A549 (cell line): ENCODE measurements at regions not wholly inside any gene's neighbourhood (a gene's known extent, or its start where the extent isn't known, plus 50 kb on each side); places are given as distances from the start of the nearest gene placed in this dataset.

Experiments used
- ATAC-seq, 2 experiments: fragments of 200-7000 bp in 1 of 2; fragments of >200 bp in 1 of 2; cut with Nextera tagmentation in 1 of 2; cut with Tn5 transposase in 1 of 2; 3 replicates each; pipeline versions ENCODE4 v1.8.0 to v1.9.1; 2018 to 2020; ENCODE audit warnings: mild to moderate bottlenecking in 1 of 2, moderate library complexity in 1 of 2
- CTCF ChIA-PET: fragments of 300-600 bp; sonication (Branson Sonifier 250); formaldehyde crosslinking; extraction: SDS; loops from one replicate; lab custom pipeline; 2021; ENCODE audit warnings: antibody characterized with exemption, inconsistent platforms; lab: Yijun Ruan, JAX
- POLR2A ChIA-PET: fragments of 350-600 bp; formaldehyde crosslinking; extraction: SDS; loops from one replicate; lab custom pipeline; 2021; ENCODE audit warnings: antibody characterized with exemption, inconsistent platforms; lab: Yijun Ruan, JAX
- DNase-seq, 2 experiments: peaks; one replicate each; pipeline versions ENCODE4 v3.0.0 to v3.0.0-alpha.2; 2011 to 2016; ENCODE audit warnings: low read depth in 1 of 2, low spot score in 1 of 2
- FAIRE-seq: peaks from 2 replicates; lab custom pipeline; 2011; peaks lifted over from hg19 to GRCh38; lab: Jason Lieb, UNC
- H3K27ac ChIP-seq, 2 experiments: fragments of >200 bp; sonication (Bioruptor Twin); formaldehyde crosslinking; 3 replicates each; pipeline ENCODE4 v1.5.1; 2016 to 2017
- H3K4me1 ChIP-seq: fragments of >200 bp; sonication (Bioruptor Twin); formaldehyde crosslinking; 3 replicates; pipeline ENCODE4 v1.6.1; 2016
- H3K4me2 ChIP-seq: fragments of >200 bp; sonication (Bioruptor Twin); formaldehyde crosslinking; 3 replicates; pipeline ENCODE4 v1.6.1; 2016
- H3K4me3 ChIP-seq: fragments of >200 bp; sonication (Bioruptor Twin); formaldehyde crosslinking; 3 replicates; pipeline ENCODE4 v1.5.1; 2016
- H3K9me3 ChIP-seq: fragments of >200 bp; sonication (Bioruptor Twin); formaldehyde crosslinking; 3 replicates; pipeline ENCODE4 v1.6.1; 2016
- CEBPB ChIP-seq, 2 experiments: fragments of >200 bp in 1 of 2; sonication (Bioruptor Twin) in 1 of 2; formaldehyde crosslinking in 1 of 2; IDR thresholded peaks; 2 replicates each; pipeline ENCODE4 v1.6.1; 2012 to 2016
- EP300 ChIP-seq, 2 experiments: fragments of >200 bp; sonication (Bioruptor Twin); formaldehyde crosslinking; IDR thresholded peaks; 2 replicates in 1 of 2; 3 replicates in 1 of 2; pipeline ENCODE4 v1.6.1; 2016 to 2017
- FOSL2 ChIP-seq, 2 experiments: fragments of 450-650 bp in 1 of 2; fragments of >200 bp in 1 of 2; sonication (Bioruptor Twin) in 1 of 2; formaldehyde crosslinking; IDR thresholded peaks; 2 replicates each; pipeline versions ENCODE4 v1.5.0 to v1.6.1; 2016 to 2020; ENCODE audit warnings: mild to moderate bottlenecking in 1 of 2, moderate library complexity in 1 of 2
- FOXS1 ChIP-seq: fragments of 250-450 bp; sonication (Bioruptor Pico); IDR thresholded peaks from 2 replicates; pipeline ENCODE4 v1.5.0; 2020; ENCODE audit warnings: mild to moderate bottlenecking, moderate library complexity
- GATA3 ChIP-seq: IDR thresholded peaks from 2 replicates; pipeline ENCODE4 v1.6.1; 2012; ENCODE audit warnings: borderline replicate concordance
- HOXB13 ChIP-seq: fragments of 250-450 bp; sonication (Bioruptor Pico); IDR thresholded peaks from 2 replicates; pipeline ENCODE4 v1.5.0; 2020; ENCODE audit warnings: low read depth, mild to moderate bottlenecking, moderate library complexity
- HOXB5 ChIP-seq: fragments of 250-450 bp; sonication (Bioruptor Pico); IDR thresholded peaks from 2 replicates; pipeline ENCODE4 v1.5.0; 2020; ENCODE audit warnings: mild to moderate bottlenecking, moderate library complexity
- JUN ChIP-seq, 2 experiments: fragments of >200 bp; sonication (Bioruptor Twin); formaldehyde crosslinking; IDR thresholded peaks; 2 replicates in 1 of 2; 3 replicates in 1 of 2; pipeline ENCODE4 v1.6.1; 2016 to 2017
- JUNB ChIP-seq: fragments of >200 bp; sonication (Bioruptor Twin); formaldehyde crosslinking; IDR thresholded peaks from 2 replicates; pipeline ENCODE4 v1.6.1; 2016
- MAZ ChIP-seq: fragments of 150-350 bp; IDR thresholded peaks from 2 replicates; pipeline ENCODE4 v1.6.1; 2014; ENCODE audit warnings: antibody characterized with exemption, low read depth, low read length, borderline replicate concordance
- MYC ChIP-seq: IDR thresholded peaks from 2 replicates; pipeline ENCODE4 v1.6.1; 2012; ENCODE audit warnings: mild to moderate bottlenecking, inconsistent platforms, low read length, improper control_type of control experiment, borderline replicate concordance
- NPAS2 ChIP-seq: fragments of 250-450 bp; sonication (Bioruptor Pico); IDR thresholded peaks from 2 replicates; pipeline ENCODE4 v1.8.0; 2022; ENCODE audit warnings: mild to moderate bottlenecking, moderate library complexity, borderline replicate concordance
- POLR2AphosphoS2 ChIP-seq: conservative IDR thresholded peaks from 2 replicates; pipeline ENCODE4 v1.6.1; 2012; ENCODE audit warnings: low read length, improper control_type of control experiment, inconsistent platforms
- RFX5 ChIP-seq: fragments of 450-650 bp; IDR thresholded peaks from 2 replicates; pipeline ENCODE4 v1.7.1; 2014; ENCODE audit warnings: antibody characterized with exemption, mild to moderate bottlenecking, moderate library complexity
- SREBF2 ChIP-seq: fragments of 450-650 bp; IDR thresholded peaks from 2 replicates; pipeline ENCODE4 v1.6.1; 2014; ENCODE audit warnings: mild to moderate bottlenecking, moderate library complexity
- WGBS: methylation state at CpG from one replicate; pipeline ENCODE4 v1.1.6; 2017; ENCODE audit errors: missing lambda C conversion rate; 5-methylcytosine and 5-hydroxymethylcytosine counted together
- TF ChIP-seq, protein P1 (sequence below): IDR thresholded peaks from 2 replicates; pipeline ENCODE4 v1.6.1; 2012; ENCODE audit warnings: low read depth, borderline replicate concordance
- TF ChIP-seq, protein P2 (sequence below): fragments of 450-650 bp; IDR thresholded peaks from 2 replicates; pipeline ENCODE4 v1.6.1; 2014; ENCODE audit warnings: antibody characterized with exemption
- TF ChIP-seq, protein P3 (sequence below): IDR thresholded peaks from 2 replicates; pipeline ENCODE4 v1.6.1; 2012
- TF ChIP-seq, protein P4 (sequence below): fragments of >200 bp; sonication (Bioruptor Twin); formaldehyde crosslinking; IDR thresholded peaks from 3 replicates; pipeline ENCODE4 v1.5.1; 2016
- TF ChIP-seq, protein P5 (sequence below): fragments of 250-450 bp; sonication (Bioruptor Pico); IDR thresholded peaks from 2 replicates; pipeline ENCODE4 v1.5.0; 2021; ENCODE audit warnings: mild to moderate bottlenecking, moderate library complexity, borderline replicate concordance

DNA sequence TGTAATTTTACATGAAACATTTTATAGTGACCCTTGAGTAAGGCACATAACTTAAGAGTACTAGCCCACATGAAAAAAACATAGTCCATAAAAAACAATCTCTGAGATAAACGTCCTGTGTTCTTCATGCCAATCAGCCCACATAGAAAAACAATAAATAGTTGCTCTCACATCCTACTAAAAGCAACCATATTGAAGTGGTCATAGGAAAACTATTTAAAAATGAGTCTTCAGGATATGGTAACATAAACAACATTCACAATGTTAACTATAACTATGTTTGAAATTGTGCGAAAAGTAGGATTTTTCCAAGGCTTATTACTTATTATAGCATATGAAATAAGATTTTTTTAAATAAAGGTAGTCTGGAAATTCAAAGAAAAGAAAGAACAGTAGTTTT is 77.1 kb upstream of the EPHA5 start (continued):
- TF ChIP-seq, protein P1, sequence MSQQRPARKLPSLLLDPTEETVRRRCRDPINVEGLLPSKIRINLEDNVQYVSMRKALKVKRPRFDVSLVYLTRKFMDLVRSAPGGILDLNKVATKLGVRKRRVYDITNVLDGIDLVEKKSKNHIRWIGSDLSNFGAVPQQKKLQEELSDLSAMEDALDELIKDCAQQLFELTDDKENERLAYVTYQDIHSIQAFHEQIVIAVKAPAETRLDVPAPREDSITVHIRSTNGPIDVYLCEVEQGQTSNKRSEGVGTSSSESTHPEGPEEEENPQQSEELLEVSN, result no peak
- TF ChIP-seq JUNB, result no peak

DNA sequence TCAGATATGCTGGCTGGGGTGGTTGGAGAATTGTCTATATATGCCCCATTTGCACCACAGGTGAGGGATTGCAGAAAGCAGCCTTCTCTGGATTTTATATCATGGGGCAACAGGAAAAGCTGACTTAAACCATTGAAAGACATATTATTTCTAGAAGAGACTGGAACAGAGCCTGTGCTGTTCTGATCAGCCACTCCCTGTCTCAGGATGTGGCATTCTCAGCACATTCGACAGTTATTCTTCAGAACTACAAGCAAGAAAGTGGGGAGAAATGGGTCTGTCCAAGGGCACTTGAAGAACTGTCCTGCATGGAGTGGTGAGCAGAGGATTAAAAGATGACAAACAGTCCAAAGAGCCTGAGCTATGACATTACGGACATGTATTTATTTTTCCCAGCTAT is 67.8 kb upstream of the EPHA5 start:
- no peak overlapping the region for H3K4me2 ChIP-seq
- ChIA-PET CTCF (no interaction called here), POLR2A (no interaction called here)
- H3K27ac ChIP-seq, result no peak overlapping the region
- TF ChIP-seq RFX5, result no peak
- TF ChIP-seq, protein P1, result no peak
- no peak for TF ChIP-seq MAZ
- TF ChIP-seq HOXB5 (CRISPR knock-in tag), result no peak
- TF ChIP-seq SREBF2, result no peak
- no peak for TF ChIP-seq FOSL2 (IDR thresholded peaks at IDR 0.05)
- no peak for TF ChIP-seq FOSL2 (CRISPR knock-in tag; IDR thresholded peaks at IDR 0.05)
- no peak for TF ChIP-seq MYC
- TF ChIP-seq, protein P2, sequence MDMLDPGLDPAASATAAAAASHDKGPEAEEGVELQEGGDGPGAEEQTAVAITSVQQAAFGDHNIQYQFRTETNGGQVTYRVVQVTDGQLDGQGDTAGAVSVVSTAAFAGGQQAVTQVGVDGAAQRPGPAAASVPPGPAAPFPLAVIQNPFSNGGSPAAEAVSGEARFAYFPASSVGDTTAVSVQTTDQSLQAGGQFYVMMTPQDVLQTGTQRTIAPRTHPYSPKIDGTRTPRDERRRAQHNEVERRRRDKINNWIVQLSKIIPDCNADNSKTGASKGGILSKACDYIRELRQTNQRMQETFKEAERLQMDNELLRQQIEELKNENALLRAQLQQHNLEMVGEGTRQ, result no peak
- TF ChIP-seq JUN (IDR thresholded peaks at IDR 0.05), result no peak
- no peak for TF ChIP-seq NPAS2 (CRISPR knock-in tag)
- TF ChIP-seq FOXS1, result no peak
- TF ChIP-seq, protein P3, sequence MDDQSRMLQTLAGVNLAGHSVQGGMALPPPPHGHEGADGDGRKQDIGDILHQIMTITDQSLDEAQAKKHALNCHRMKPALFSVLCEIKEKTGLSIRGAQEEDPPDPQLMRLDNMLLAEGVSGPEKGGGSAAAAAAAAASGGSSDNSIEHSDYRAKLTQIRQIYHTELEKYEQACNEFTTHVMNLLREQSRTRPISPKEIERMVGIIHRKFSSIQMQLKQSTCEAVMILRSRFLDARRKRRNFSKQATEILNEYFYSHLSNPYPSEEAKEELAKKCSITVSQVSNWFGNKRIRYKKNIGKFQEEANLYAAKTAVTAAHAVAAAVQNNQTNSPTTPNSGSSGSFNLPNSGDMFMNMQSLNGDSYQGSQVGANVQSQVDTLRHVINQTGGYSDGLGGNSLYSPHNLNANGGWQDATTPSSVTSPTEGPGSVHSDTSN, result no peak
- no peak for TF ChIP-seq GATA3
- TF ChIP-seq CEBPB (IDR thresholded peaks at IDR 0.05), result no peak
- TF ChIP-seq, protein P4, sequence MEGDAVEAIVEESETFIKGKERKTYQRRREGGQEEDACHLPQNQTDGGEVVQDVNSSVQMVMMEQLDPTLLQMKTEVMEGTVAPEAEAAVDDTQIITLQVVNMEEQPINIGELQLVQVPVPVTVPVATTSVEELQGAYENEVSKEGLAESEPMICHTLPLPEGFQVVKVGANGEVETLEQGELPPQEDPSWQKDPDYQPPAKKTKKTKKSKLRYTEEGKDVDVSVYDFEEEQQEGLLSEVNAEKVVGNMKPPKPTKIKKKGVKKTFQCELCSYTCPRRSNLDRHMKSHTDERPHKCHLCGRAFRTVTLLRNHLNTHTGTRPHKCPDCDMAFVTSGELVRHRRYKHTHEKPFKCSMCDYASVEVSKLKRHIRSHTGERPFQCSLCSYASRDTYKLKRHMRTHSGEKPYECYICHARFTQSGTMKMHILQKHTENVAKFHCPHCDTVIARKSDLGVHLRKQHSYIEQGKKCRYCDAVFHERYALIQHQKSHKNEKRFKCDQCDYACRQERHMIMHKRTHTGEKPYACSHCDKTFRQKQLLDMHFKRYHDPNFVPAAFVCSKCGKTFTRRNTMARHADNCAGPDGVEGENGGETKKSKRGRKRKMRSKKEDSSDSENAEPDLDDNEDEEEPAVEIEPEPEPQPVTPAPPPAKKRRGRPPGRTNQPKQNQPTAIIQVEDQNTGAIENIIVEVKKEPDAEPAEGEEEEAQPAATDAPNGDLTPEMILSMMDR, result no peak
- no peak for TF ChIP-seq EP300 (IDR thresholded peaks at IDR 0.05)
- TF ChIP-seq POLR2AphosphoS2, result no peak
- no peak for TF ChIP-seq HOXB13 (CRISPR knock-in tag)
- TF ChIP-seq, protein P5, sequence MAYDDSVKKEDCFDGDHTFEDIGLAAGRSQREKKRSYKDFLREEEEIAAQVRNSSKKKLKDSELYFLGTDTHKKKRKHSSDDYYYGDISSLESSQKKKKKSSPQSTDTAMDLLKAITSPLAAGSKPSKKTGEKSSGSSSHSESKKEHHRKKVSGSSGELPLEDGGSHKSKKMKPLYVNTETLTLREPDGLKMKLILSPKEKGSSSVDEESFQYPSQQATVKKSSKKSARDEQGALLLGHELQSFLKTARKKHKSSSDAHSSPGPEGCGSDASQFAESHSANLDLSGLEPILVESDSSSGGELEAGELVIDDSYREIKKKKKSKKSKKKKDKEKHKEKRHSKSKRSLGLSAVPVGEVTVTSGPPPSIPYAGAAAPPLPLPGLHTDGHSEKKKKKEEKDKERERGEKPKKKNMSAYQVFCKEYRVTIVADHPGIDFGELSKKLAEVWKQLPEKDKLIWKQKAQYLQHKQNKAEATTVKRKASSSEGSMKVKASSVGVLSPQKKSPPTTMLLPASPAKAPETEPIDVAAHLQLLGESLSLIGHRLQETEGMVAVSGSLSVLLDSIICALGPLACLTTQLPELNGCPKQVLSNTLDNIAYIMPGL (CRISPR knock-in tag), result no peak
- H3K4me3 ChIP-seq, result no peak overlapping the region
- ATAC-seq (no peak), DNase-seq (no peak), FAIRE-seq (no peak)
- 56% methylated on average over 2 of the region's 2 CpGs for WGBS
- H3K9me3 ChIP-seq, result no peaks in the 10 kb centered on the region
- H3K4me1 ChIP-seq, result no peaks in the 10 kb centered on the region
